ENCODE measurements at regions not wholly inside any gene's neighbourhood (a gene's known extent, or its start where the extent isn't known, plus 50 kb on each side); places are given as distances from the start of the nearest gene placed in this dataset.
A peak's percentile ranks its signal among the peaks of the same experiment; 100 is the strongest.

DNA sequence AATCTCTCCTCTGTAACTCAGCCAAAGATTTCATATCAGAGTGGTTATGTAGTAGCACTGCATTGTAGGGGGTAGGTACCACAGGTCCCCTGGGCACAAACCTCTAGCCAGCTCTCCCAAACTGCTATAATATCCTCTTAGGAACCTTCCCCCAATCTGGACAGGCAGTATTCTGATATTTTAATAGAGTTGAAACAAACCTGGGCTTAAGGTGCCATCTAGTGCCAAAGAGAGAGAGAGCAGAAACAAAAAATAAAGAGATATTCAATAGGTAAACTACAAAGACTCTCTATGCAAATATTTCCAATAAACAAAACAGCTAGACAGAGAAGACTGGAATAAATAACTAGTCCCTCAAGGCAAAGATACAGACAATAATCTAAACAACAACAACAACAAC lies 1070.0 kb downstream of the CDH11 start:
- H3F3A ChIP-seq (ENCODE audit: insufficient read depth, low read length), result no peaks in the 10 kb centered on the region
- peak; percentile 15 for DNase-seq
- no peaks in the 10 kb centered on the region for H3K79me2 ChIP-seq (ENCODE audit: low read length)
- no peak overlapping the region for H2AFZ ChIP-seq (ENCODE audit: low read length)
- no peaks in the 10 kb centered on the region for H3K9me3 ChIP-seq (replicated peaks; ENCODE audit: insufficient read depth, low read length)
- H3K4me1 ChIP-seq (ENCODE audit: low read length), result no peaks in the 10 kb centered on the region
- TF ChIP-seq EZH2phosphoT487 (IDR thresholded peaks at IDR 0.05; ENCODE audit: low read length) (no peak), EZH2 (optimal IDR thresholded peaks at IDR 0.05; ENCODE audit: low read depth, low read length) (no peak), CTCF (IDR thresholded peaks at IDR 0.05; ENCODE audit: low read length) (peak; percentile 53)
- no peak overlapping the region for H3K9ac ChIP-seq (ENCODE audit: low read length)
- H3K4me2 ChIP-seq (ENCODE audit: low read depth, low read length), result no peak overlapping the region
- H3K4me3 ChIP-seq (ENCODE audit: low read length), result no peak overlapping the region
- H3K27me3 ChIP-seq (replicated peaks; ENCODE audit: insufficient read depth, low read length), result no peaks in the 10 kb centered on the region
- H3K9me2 ChIP-seq (replicated peaks; ENCODE audit: insufficient read depth, low read length), result no peaks in the 10 kb centered on the region
- H4K20me1 ChIP-seq (ENCODE audit: insufficient read depth, low read length), result no peaks in the 10 kb centered on the region
- H3K36me3 ChIP-seq (replicated peaks; ENCODE audit: insufficient read depth, low read length), result no peaks in the 10 kb centered on the region
- no peak overlapping the region for H3K27ac ChIP-seq (ENCODE audit: low read length)

- Histone ChIP-seq H3K27me3 (replicated peaks; ENCODE audit: insufficient read depth, low read length) (no peaks in the 10 kb centered on the region), H3K9ac (ENCODE audit: low read length) (no peak overlapping the region), H3F3A (ENCODE audit: insufficient read depth, low read length) (no peaks in the 10 kb centered on the region), H3K4me3 (ENCODE audit: low read length) (no peak overlapping the region), H3K9me2 (replicated peaks; ENCODE audit: insufficient read depth, low read length) (no peaks in the 10 kb centered on the region), H3K27ac (ENCODE audit: low read length) (no peak overlapping the region), H2AFZ (ENCODE audit: low read length) (no peak overlapping the region), H4K20me1 (ENCODE audit: insufficient read depth, low read length) (no peaks in the 10 kb centered on the region), H3K9me3 (replicated peaks; ENCODE audit: insufficient read depth, low read length) (no peaks in the 10 kb centered on the region), H3K4me2 (ENCODE audit: low read depth, low read length) (no peak overlapping the region), H3K4me1 (ENCODE audit: low read length) (no peaks in the 10 kb centered on the region), H3K36me3 (replicated peaks; ENCODE audit: insufficient read depth, low read length) (no peaks in the 10 kb centered on the region), H3K79me2 (ENCODE audit: low read length) (no peaks in the 10 kb centered on the region)
- TF ChIP-seq CTCF (IDR thresholded peaks at IDR 0.05; ENCODE audit: low read length) (no peak), EZH2 (optimal IDR thresholded peaks at IDR 0.05; ENCODE audit: low read depth, low read length) (no peak), EZH2phosphoT487 (IDR thresholded peaks at IDR 0.05; ENCODE audit: low read length) (no peak)
- no peak for DNase-seq
These were observed 1074.0 kb downstream of the CDH11 start for GRCh38 chr16:64047878-64048277.

DNA sequence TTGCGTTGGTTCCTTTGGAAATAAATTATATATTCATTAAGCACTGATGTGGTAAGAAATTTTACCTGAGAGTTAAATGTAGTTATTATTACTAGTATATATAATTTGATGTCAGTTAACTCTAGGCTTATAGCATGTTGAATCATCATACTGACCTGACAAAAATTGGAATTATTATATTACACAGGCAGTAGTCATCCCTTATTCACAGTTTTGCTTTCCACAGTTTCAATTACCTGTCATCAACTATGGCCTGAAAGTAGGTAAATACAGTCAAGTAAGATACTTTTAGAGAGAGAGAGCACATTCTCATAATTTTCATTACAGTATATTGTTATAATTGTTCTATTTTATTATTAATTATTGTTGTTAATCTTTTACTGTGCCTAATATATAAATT lies 1074.7 kb downstream of the CDH11 start:
- Histone ChIP-seq H4K20me1 (ENCODE audit: insufficient read depth, low read length) (no peaks in the 10 kb centered on the region), H3K36me3 (replicated peaks; ENCODE audit: insufficient read depth, low read length) (no peaks in the 10 kb centered on the region), H3K9me3 (replicated peaks; ENCODE audit: insufficient read depth, low read length) (no peaks in the 10 kb centered on the region), H2AFZ (ENCODE audit: low read length) (no peak overlapping the region), H3K4me3 (ENCODE audit: low read length) (no peak overlapping the region), H3K9me2 (replicated peaks; ENCODE audit: insufficient read depth, low read length) (no peaks in the 10 kb centered on the region), H3K27me3 (replicated peaks; ENCODE audit: insufficient read depth, low read length) (no peaks in the 10 kb centered on the region), H3K9ac (ENCODE audit: low read length) (no peak overlapping the region), H3K4me2 (ENCODE audit: low read depth, low read length) (no peak overlapping the region), H3F3A (ENCODE audit: insufficient read depth, low read length) (no peaks in the 10 kb centered on the region), H3K79me2 (ENCODE audit: low read length) (no peaks in the 10 kb centered on the region), H3K27ac (ENCODE audit: low read length) (no peak overlapping the region), H3K4me1 (ENCODE audit: low read length) (no peaks in the 10 kb centered on the region)
- TF ChIP-seq CTCF (IDR thresholded peaks at IDR 0.05; ENCODE audit: low read length) (no peak), EZH2 (optimal IDR thresholded peaks at IDR 0.05; ENCODE audit: low read depth, low read length) (no peak), EZH2phosphoT487 (IDR thresholded peaks at IDR 0.05; ENCODE audit: low read length) (no peak)
- DNase-seq, result no peak
